Smooth muscle cell (in vitro differentiated cells): ENCODE measurements at regions not wholly inside any gene's neighbourhood (a gene's known extent, or its start where the extent isn't known, plus 50 kb on each side); places are given as distances from the start of the nearest gene placed in this dataset.

Experiments used
- DNase-seq: peaks from one replicate; lab custom pipeline; 2025; ENCODE audit not compliant: unreplicated experiment; lab: John Stamatoyannopoulos, UW
- H2AFZ ChIP-seq: fragments of 200-600 bp; sonication (generic); 2 replicates; pipeline ENCODE4 v1.6.0; 2016; ENCODE audit warnings: antibody characterized with exemption, low read depth, mild to moderate bottlenecking
- H3F3A ChIP-seq: fragments of 200-600 bp; sonication (generic); 2 replicates; pipeline ENCODE4 v1.6.0; 2017; ENCODE audit warnings: antibody characterized with exemption, low read depth
- H3K27ac ChIP-seq: fragments of 200-600 bp; sonication (generic); 2 replicates; pipeline ENCODE4 v1.5.1; 2016; ENCODE audit warnings: low read depth, mild to moderate bottlenecking
- H3K27me3 ChIP-seq: fragments of 200-600 bp; sonication (generic); 2 replicates; pipeline ENCODE4 v1.6.1; 2016; ENCODE audit warnings: low read depth, mild to moderate bottlenecking
- H3K36me3 ChIP-seq: fragments of 200-600 bp; sonication (generic); 2 replicates; pipeline ENCODE4 v1.5.1; 2016; ENCODE audit warnings: low read depth
- H3K4me1 ChIP-seq: fragments of 200-600 bp; sonication (generic); 2 replicates; pipeline ENCODE4 v1.5.1; 2016; ENCODE audit warnings: low read depth
- H3K4me2 ChIP-seq: fragments of 200-600 bp; sonication (generic); 2 replicates; pipeline ENCODE4 v1.6.0; 2016; ENCODE audit warnings: mild to moderate bottlenecking
- H3K4me3 ChIP-seq: fragments of 200-600 bp; sonication (generic); 2 replicates; pipeline ENCODE4 v1.5.1; 2016; ENCODE audit warnings: mild to moderate bottlenecking
- H3K79me2 ChIP-seq: fragments of 200-600 bp; sonication (generic); 2 replicates; pipeline ENCODE4 v1.6.0; 2016; ENCODE audit warnings: low read depth, mild to moderate bottlenecking
- H3K9ac ChIP-seq: fragments of 200-600 bp; sonication (generic); 2 replicates; pipeline ENCODE4 v1.6.0; 2016; ENCODE audit warnings: low read depth
- H3K9me3 ChIP-seq: fragments of 200-600 bp; sonication (generic); replicated peaks from 2 replicates; pipeline ENCODE4 v1.5.1; 2016; ENCODE audit warnings: low read depth
- H4K20me1 ChIP-seq: fragments of 200-600 bp; sonication (generic); 2 replicates; pipeline ENCODE4 v1.6.0; 2016; ENCODE audit warnings: low read depth
- WGBS: methylation state at CpG from one replicate; pipeline ENCODE4 v1.1.7; 2016; ENCODE audit warnings: low lambda C conversion rate; 5-methylcytosine and 5-hydroxymethylcytosine counted together
- TF ChIP-seq, protein P1 (sequence below): fragments of 200-600 bp; sonication (generic); IDR thresholded peaks from 2 replicates; pipeline ENCODE4 v1.5.1; 2017; ENCODE audit warnings: borderline replicate concordance, mild to moderate bottlenecking, antibody characterized with exemption; ENCODE audit not compliant: insufficient read depth, poor library complexity, severe bottlenecking

DNA sequence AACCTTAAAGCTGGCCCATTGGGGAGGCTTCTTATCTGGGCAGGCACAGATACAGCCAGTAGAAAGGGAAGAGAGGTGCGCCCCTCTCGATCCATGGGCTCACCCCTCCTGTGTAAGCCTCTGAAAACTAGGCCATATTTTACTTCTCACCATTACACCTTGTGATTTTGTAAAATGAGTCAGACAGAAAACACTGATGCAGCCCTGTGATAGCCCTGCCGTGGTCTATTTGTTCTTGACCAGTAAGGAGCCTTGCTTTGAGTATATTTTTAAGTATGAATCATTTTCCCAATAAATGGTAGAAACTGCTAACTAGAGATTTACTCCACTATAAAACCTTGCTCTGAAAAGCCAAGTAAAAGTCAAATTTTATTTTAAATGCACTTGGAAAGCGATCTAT, 329.8 kb upstream of the MBL2 start:
- H3K79me2 ChIP-seq: no peaks in the 10 kb centered on the region
- H3K27ac ChIP-seq: no peak overlapping the region
- H3F3A ChIP-seq: no peaks in the 10 kb centered on the region
- no peak overlapping the region for H2AFZ ChIP-seq
- WGBS: 85% methylated on average over 4 of the region's 4 CpGs
- H3K9ac ChIP-seq: no peak overlapping the region
- H3K9me3 ChIP-seq: no peaks in the 10 kb centered on the region
- no peak overlapping the region for H3K4me2 ChIP-seq
- H4K20me1 ChIP-seq: no peaks in the 10 kb centered on the region
- DNase-seq: no peak
- TF ChIP-seq, protein P1, sequence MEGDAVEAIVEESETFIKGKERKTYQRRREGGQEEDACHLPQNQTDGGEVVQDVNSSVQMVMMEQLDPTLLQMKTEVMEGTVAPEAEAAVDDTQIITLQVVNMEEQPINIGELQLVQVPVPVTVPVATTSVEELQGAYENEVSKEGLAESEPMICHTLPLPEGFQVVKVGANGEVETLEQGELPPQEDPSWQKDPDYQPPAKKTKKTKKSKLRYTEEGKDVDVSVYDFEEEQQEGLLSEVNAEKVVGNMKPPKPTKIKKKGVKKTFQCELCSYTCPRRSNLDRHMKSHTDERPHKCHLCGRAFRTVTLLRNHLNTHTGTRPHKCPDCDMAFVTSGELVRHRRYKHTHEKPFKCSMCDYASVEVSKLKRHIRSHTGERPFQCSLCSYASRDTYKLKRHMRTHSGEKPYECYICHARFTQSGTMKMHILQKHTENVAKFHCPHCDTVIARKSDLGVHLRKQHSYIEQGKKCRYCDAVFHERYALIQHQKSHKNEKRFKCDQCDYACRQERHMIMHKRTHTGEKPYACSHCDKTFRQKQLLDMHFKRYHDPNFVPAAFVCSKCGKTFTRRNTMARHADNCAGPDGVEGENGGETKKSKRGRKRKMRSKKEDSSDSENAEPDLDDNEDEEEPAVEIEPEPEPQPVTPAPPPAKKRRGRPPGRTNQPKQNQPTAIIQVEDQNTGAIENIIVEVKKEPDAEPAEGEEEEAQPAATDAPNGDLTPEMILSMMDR: no peak
- H3K27me3 ChIP-seq: no peaks in the 10 kb centered on the region
- no peaks in the 10 kb centered on the region for H3K36me3 ChIP-seq
- H3K4me1 ChIP-seq: no peaks in the 10 kb centered on the region
- no peak overlapping the region for H3K4me3 ChIP-seq

DNA sequence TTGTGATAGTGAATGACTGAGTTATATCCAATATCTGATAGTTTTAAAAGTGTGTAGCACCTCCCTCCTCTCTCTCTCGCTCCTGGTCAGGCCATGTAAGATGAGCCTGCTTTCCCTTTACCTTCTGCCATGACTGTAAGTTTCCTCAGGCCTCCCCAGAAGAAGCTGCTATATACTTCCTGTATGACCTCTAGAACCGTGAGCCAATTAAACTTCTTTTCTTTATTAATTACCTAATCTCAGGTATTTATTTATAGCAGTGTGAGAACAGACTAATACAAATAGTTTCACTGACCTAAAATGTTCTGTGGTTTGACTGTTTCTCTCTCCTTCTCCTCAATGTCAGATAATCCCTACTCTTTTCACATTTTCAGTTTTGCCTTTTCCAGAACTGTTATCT, 321.3 kb upstream of the MBL2 start:
- no peak overlapping the region for H2AFZ ChIP-seq
- H3K4me1 ChIP-seq: no peaks in the 10 kb centered on the region
- TF ChIP-seq, protein P1: no peak
- H3K36me3 ChIP-seq: no peaks in the 10 kb centered on the region
- 92% methylated on average over 2 of the region's 2 CpGs for WGBS
- H4K20me1 ChIP-seq: no peaks in the 10 kb centered on the region
- H3K79me2 ChIP-seq: no peaks in the 10 kb centered on the region
- H3K9ac ChIP-seq: no peak overlapping the region
- no peaks in the 10 kb centered on the region for H3K9me3 ChIP-seq
- no peaks in the 10 kb centered on the region for H3F3A ChIP-seq
- H3K27me3 ChIP-seq: no peaks in the 10 kb centered on the region
- no peak overlapping the region for H3K27ac ChIP-seq
- no peak overlapping the region for H3K4me3 ChIP-seq
- no peak overlapping the region for H3K4me2 ChIP-seq
- DNase-seq: no peak

DNA sequence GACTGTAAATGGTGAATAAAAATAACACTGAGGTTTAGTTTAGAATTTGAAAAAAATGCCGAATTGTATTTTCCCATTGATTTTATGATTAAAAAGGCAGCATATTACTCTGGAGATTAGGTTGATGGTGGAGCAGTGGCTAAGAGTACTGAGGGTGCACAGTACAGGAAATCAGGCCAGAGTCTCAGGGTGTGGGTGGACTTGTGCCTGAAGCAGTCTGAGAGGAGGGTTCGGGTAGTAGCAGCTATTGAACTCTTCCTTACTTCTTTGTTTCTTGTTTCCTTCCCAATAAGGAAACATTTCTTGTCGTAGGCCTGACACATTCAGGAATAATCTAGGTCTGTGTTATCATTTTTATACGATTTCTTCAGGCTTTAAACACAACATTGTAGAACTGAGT, 319.0 kb upstream of the MBL2 start:
- no peak overlapping the region for H3K4me3 ChIP-seq
- TF ChIP-seq, protein P1: no peak
- H3K9me3 ChIP-seq: no peaks in the 10 kb centered on the region
- no peaks in the 10 kb centered on the region for H3K36me3 ChIP-seq
- no peak overlapping the region for H3K4me2 ChIP-seq
- H3K79me2 ChIP-seq: no peaks in the 10 kb centered on the region
- no peaks in the 10 kb centered on the region for H3K27me3 ChIP-seq
- no peak overlapping the region for H2AFZ ChIP-seq
- no peaks in the 10 kb centered on the region for H4K20me1 ChIP-seq
- no peaks in the 10 kb centered on the region for H3K4me1 ChIP-seq
- no peak overlapping the region for H3K9ac ChIP-seq
- H3K27ac ChIP-seq: no peak overlapping the region
- no peak for DNase-seq
- no peaks in the 10 kb centered on the region for H3F3A ChIP-seq
- 70% methylated on average over 4 of the region's 4 CpGs for WGBS

DNA sequence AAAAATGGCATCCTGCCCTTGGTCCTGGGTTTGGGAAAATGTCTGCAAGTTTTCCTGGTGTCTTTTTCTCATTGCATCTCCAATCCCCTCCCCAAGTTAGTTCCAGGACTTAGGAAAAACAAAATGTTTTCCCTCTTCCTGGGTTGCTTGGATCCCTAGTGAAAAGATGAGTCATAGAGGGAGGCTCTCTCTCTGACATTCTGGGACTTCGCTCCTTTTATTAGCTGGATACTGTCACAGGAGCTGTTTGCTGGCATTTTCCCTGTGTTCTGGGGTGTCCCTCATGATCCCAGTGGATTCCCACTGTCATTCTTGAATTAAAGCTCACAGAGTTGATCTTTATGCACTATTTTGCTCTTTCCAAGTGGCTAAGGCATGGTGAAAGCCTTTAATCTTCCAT, 316.4 kb upstream of the MBL2 start:
- peak overlapping the region; percentile 18 for H3K4me2 ChIP-seq
- no peaks in the 10 kb centered on the region for H3K4me1 ChIP-seq
- no peak overlapping the region for H2AFZ ChIP-seq
- 7% methylated on average over 1 of the region's 1 CpG for WGBS
- H3K79me2 ChIP-seq: no peaks in the 10 kb centered on the region
- TF ChIP-seq, protein P1: no peak
- no peak overlapping the region for H3K27ac ChIP-seq
- DNase-seq: no peak
- H4K20me1 ChIP-seq: no peaks in the 10 kb centered on the region
- no peaks in the 10 kb centered on the region for H3K27me3 ChIP-seq
- H3K9me3 ChIP-seq: no peaks in the 10 kb centered on the region
- no peaks in the 10 kb centered on the region for H3K36me3 ChIP-seq
- no peaks in the 10 kb centered on the region for H3F3A ChIP-seq
- H3K4me3 ChIP-seq: no peak overlapping the region
- H3K9ac ChIP-seq: no peak overlapping the region
